GM21381 (cell line): ENCODE measurements at regions not wholly inside any gene's neighbourhood (a gene's known extent, or its start where the extent isn't known, plus 50 kb on each side); places are given as distances from the start of the nearest gene placed in this dataset.

Experiments used
- ATAC-seq: cut with Tn5 transposase; IDR thresholded peaks from one replicate; pipeline ENCODE4 v1.9.1; 2021; ENCODE audit warnings: mild to moderate bottlenecking, moderate library complexity; ENCODE audit not compliant: unreplicated experiment

- no peak for ATAC-seq
Observed at GRCh38 chr20:39857187-39857586, 831.8 kb downstream of the MAFB start.

- no peak for ATAC-seq
Observed at GRCh38 chr20:39855799-39856198, 833.2 kb downstream of the MAFB start.

DNA sequence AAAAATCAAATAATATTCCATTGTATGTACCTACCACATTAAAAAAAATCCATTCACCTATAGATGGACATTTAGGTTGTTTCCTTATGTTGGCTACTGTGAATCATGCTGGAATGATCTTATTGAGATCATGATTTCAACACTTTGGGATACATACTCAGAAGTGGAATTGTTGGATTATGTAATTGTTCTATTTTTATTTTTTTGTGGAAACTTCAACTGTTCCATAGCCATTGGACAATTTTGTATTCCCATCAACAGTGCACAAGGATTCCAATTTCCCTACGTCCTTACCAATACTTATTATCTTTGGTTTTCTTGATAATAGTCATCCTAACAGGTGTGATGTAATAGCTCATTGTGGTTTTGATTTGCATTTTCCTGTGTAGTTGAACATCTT lies 834.0 kb downstream of the MAFB start:
- ATAC-seq, result no peak

DNA sequence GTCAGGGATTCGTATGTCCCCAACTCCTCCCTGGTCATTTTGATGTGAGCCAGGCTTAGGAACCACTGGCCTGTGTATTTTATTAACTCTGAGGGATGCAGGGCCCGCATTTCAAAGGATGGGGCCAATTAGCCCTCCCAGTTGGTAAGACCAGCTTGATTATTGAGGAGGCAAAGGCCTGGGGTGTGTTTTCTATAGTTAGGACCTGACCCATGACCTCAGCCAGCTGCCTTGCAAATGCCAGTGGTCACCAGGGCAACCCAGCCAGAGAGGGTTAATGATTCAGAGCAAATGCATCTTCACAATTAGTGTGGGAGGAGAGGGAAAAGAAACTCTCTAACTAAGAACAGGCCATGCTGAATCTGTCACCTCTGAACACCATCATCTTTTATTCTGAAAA lies 835.4 kb downstream of the MAFB start:
- ATAC-seq, result no peak

DNA sequence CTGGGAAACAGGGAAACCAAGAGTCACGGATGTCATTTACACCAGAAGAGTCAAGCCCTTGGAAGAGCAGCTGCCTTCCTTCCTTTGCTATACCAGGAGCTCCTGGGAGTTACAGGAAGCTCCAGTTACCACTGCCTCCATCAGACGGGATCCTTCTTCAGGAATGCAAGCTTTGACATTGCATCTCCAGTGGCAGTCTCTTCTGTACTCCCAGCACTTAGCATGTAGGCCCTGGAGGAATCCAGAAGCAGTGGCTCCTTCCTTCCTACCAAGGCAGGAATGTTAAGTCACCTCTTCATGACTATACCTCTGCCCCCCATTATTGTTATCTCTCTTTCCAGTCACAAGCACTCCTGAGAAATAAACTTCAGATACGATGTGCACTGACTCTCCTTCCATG lies 836.0 kb downstream of the MAFB start:
- ATAC-seq, result no peak

DNA sequence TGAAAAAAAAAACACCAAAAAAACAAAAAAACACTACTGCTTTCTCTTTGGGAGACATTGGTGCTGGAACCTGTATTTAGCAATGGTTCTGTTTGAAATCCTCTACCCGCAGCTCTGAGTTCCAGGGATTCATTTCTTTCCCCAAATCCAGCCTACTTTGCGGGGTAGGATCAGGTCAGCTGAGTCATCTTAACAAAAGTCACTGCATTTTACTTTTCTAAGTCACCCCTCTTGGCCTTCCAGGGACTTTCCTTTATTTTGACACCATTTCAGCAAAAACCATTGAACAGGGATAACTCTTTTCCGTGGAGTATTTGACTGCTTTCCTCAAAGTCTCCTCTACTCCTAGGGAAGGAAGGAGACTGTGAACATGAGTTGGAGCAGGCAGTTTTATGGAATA lies 837.6 kb downstream of the MAFB start:
- no peak for ATAC-seq

DNA sequence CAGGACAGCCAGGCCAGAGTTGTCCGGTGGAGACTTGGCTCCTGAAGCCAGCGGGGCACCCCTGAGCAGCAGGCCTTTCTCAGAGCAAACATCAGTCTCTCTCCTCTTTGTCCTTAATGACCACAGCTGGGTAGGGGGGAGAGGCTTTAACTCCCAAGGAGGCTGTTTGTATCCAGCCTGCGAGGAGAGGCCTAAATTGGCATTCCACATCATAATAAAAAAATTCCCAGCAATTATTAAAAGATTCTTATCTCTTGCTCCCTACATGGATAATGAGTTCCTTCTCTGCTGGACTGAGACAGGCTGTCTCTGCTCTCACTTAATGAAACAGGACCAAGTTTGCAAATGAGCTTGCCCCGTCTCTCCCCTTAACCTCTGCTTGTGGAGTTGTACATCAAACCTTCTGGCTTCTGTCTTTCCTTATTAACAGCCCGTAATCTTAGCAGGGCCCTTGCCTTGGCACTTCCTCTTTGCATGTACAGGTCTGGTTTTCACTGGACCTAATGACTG lies 838.2 kb downstream of the MAFB start:
- no peak for ATAC-seq

DNA sequence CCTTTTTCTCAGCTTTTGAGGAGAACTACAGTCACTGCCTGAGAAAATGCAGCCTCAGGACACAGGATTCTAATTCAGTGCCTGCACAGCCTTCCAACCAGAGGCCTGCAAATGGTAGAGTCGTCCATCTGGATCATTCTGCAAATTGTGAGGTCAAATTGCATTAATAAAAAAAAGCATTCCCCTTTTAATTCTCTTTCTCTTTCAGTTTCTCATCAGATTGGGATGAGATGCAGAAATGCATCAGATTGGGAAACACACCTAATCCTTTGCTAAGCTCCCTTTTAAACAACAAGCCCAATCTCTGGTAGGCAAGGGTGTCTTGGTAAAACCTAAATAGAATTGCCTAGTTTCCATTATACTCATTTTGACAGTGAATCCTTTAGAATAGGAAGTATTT lies 838.8 kb downstream of the MAFB start:
- ATAC-seq, result no peak

- ATAC-seq, result no peak
Observed at GRCh38 chr20:39849664-39850063, 839.4 kb downstream of the MAFB start.

DNA sequence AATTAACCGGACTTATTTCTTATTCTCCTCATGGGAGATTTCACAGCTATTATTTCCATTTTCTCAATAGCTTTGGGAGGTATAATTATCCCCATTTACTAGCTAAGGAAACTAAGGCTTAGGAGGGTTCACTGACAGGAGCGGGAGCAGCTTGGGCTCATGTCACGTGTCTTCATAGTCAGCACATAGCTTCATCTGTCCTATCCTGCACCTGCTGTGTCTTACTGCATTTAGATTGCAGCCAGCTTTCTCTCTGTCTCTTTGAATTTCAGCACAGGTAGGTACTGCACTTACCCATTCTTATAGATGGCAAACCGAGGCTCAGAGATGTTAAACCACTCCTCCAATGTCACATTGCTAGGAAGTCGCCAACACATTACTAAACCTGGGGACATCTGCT lies 839.9 kb downstream of the MAFB start:
- no peak for ATAC-seq

DNA sequence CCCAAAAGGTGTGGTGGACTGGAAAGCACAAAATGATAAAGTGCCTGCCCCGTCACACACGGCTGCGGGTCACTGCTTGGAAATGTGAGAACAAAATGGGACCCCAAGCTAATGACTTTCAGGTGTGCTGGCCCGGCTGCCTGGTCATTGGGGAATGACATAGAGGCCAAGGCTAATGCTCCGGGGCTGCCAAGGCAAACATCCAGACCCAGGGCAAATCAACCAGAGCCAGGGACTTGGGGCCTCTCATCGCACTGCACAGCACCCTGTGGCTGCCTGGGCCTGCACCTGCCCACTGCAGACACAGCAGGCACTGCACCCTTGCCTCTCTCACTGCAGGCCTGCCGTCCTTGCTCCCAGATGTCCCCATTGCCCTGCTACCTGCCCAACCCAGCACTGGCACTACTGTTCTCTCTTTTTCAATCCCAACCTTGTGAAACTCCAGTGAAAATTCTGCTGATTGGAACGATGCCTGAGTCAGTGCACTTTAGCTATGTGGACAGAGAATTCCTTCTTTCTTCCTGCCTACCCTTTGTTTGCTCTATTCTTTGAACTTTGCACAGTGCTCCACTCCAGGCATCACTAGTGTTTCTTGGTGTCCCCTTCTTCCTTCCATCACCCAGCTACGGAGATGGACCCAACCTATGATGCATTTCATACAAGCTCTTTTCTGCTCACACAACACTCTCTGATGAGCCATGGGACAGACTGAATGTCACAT lies 849.5 kb downstream of the MAFB start:
- no peak for ATAC-seq

- ATAC-seq, result no peak
Observed at GRCh38 chr20:39837561-39837960, 851.5 kb downstream of the MAFB start.

GRCh38 chr20:39835130-39835842 lies 853.8 kb downstream of the MAFB start:
- ATAC-seq, result no peak

GRCh38 chr20:39830903-39831302 lies 858.1 kb downstream of the MAFB start:
- ATAC-seq, result no peak

DNA sequence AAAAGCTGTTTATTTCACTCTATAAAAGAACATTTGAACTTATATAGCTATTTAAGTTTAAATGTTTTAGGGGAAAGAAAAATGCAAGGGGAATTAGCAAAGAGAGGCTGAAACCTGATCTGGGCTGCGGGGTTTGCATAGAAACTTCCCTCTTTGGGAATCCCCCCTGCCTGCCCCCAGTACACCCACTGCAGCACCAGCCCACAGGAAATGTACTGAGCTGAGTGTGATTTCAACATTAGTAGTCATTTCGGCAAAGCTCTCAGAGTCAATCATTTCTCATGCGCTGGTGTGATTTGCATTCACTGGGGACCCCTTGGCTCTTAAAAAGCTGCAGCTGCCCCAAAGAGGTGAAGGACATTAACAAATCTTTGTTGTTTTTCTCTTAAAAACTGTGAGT lies 859.4 kb downstream of the MAFB start:
- peak; percentile 78 for ATAC-seq

DNA sequence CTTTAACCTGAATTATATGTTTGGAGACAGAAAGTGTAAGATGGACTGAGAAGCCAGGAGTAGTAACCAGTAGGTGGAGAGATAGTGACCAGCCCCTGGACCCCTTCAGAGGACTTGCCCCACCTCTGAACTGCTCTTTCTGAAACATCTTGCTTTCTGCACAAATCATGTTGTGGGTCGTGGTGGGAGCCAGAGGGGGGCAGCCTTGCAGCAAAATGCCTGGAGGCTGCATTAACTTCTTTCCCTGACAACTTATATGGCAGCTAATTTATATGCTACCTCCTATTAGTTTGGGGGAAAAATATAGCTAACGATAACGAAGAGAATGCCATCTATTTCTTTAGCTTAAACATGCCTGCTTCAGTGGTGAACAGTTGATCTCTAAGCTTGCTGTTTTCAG lies 859.8 kb downstream of the MAFB start:
- ATAC-seq, result peak; percentile 13

GRCh38 chr20:39825950-39826349 lies 863.1 kb downstream of the MAFB start:
- ATAC-seq, result peak; percentile 53

DNA sequence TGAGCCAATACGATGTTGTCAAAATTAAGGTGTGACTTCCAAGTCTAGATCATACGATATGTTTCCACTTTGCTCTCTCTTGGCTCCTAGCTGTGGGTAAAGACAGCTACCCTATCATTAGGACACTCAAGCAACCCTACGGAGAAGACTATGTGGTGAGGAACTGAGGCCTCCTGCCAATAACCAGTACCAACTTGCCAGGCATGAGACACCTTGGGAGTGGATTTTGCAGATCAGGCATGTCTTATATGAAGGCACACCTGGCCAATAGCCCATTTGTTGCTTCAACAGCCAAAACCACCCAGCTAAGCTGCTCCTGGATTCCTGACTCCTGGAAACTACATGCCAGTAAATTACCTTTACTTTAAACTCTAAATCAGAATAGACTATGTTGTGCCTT lies 863.4 kb downstream of the DHX35 start:
- ATAC-seq, result no peak

DNA sequence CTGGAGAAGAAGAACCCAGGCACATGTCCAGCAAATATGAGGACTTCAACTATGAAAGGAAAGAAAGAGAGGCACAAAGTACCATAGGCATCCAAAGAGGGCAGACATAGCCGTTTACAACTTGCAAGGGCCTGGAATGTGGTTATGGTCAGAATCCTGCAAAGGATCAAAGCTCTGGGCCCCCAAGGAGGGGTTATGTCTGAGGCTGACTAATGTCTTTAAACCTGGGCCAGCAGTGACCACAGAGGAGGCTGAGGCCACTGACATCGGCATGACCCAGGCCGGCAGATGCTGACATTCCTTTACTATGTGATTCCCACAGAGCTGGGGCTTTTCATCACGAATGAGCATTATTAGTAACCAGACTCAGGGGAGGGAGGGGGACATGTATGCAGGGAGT lies 861.1 kb downstream of the DHX35 start:
- no peak for ATAC-seq

DNA sequence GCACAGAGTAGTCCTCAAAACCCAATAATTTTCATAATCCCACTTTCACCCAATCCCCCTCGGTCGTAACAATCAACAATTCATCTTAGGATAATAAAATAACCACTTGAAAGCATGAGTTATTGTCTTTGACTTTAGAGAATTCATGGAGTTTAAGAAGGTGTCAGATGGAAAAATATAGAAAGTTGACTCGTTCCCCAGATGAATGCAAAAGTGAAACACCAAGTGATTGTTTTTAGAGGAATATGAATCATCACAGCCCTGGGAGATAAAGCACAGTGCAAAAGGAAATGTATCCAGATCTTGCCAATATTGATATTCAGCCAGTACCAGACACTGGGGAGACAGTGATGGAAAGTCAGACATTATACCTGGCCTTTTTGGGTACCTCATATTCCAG lies 860.5 kb downstream of the DHX35 start:
- ATAC-seq, result no peak

GRCh38 chr20:39813190-39813829 lies 851.2 kb downstream of the DHX35 start:
- ATAC-seq, result no peak

DNA sequence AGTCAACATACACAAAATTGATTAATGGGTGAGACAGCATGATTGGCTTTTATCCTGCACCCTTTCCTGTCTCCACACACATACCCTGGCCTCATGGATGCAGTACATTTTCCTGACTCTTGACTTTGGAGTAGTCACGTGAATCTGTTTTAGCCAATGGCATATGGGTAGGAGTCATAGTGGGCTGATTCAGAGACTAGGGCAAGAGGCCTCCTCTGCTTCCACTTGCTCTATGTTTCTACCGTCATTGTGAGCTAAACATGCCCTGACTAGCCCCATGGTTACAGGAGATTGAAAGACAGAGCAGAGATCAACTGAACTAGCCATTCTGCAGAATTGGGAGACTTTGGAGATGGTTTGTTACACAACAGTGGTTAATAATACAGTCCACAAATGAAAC lies 850.0 kb downstream of the DHX35 start:
- no peak for ATAC-seq
